ENCODE measurements at regions not wholly inside any gene's neighbourhood (a gene's known extent, or its start where the extent isn't known, plus 50 kb on each side); places are given as distances from the start of the nearest gene placed in this dataset.

DNA sequence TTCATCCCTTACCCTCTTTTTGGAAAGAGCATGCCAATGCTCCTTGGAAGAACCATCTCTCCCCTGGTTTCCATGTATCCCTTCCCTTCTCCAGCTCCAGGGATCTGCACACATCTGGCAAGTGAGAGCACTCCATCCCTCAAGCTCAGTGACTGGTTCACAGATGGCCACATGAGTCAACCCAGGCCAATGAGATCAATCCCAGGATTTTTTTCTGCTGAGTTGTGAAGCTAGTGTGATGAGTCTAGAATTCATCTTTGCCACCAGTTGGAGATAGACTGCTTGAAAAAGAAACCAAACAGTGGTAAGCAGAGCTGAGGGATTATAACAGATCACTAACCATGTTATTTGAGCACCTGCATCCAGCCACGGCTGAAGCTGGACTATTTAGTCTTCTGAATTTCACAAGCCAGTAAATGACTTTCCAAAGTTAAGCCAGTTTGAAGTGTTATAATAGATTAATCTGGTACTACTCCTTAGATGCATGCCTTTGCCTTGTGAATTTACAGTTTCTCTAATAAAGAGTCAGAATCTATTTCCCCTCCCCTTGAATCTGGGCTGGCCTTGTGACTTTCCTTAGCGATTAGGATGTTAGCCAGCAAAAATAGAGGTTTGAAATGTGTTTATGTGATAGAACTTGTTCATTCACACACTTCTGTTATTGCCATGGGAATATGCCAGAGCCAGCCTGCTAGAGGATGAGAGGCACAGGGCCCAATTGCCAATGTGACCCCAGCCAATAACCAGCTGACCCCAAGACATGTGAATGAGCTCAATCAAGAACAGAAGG, 159.8 kb downstream of the WNT5A start:
- Histone ChIP-seq H3K4me1 (ENCODE audit: control insufficient read depth, insufficient read depth, low read depth, low read length) (peaks cover 10% of the 10 kb centered on the region), H3K4me3 (ENCODE audit: insufficient read depth in 1 of 2, low read depth in 1 of 2, low read length in 2 of 2) (no peak overlapping the region), H2BK5ac (ENCODE audit: low read depth, low read length, poor library complexity, severe bottlenecking) (peak overlapping the region; percentile 74), H4K91ac (ENCODE audit: low read length) (no peak overlapping the region), H3K4me2 (ENCODE audit: low read length, poor library complexity, severe bottlenecking) (no peak overlapping the region), H2AK5ac (ENCODE audit: low read length, severe bottlenecking) (peak overlapping the region; percentile 47), H3K23ac (ENCODE audit: low read length in 2 of 2) (no peak overlapping the region), H3K79me1 (replicated peaks; ENCODE audit: low read length, poor library complexity, severe bottlenecking) (no peaks in the 10 kb centered on the region), H3K18ac (ENCODE audit: low read depth in 1 of 2, low read length in 2 of 2) (no peak overlapping the region), H3K14ac (ENCODE audit: low read length in 2 of 2) (no peak overlapping the region), H3K9me3 (ENCODE audit: control insufficient read depth, low read length) (no peaks in the 10 kb centered on the region), H3K36me3 (ENCODE audit: control insufficient read depth in 1 of 2, insufficient read depth in 2 of 2, low read depth in 1 of 2, low read length in 2 of 2) (no peaks in the 10 kb centered on the region), H2BK15ac (ENCODE audit: low read depth, poor library complexity, severe bottlenecking) (no peak overlapping the region), H4K8ac (ENCODE audit: low read length) (peak overlapping the region; percentile 5), H2BK12ac (ENCODE audit: low read length in 2 of 2) (peak overlapping the region in 1 of 2 experiments; percentile 46), H3K27ac (ENCODE audit: low read length, poor library complexity, severe bottlenecking) (no peak overlapping the region), H2AFZ (ENCODE audit: low read depth, low read length) (no peak overlapping the region), H3K4ac (ENCODE audit: low read depth in 1 of 2, low read length in 2 of 2) (no peak overlapping the region), H3K9ac (ENCODE audit: low read length) (no peak overlapping the region), H3K27me3 (ENCODE audit: control insufficient read depth in 1 of 2, insufficient read depth in 1 of 2, low read length in 2 of 2) (no peaks in the 10 kb centered on the region), H2BK120ac (ENCODE audit: low read depth, low read length) (no peak overlapping the region)
- WGBS: 57% methylated on average over 1 of the region's 2 CpGs
- peak; percentile 74 for DNase-seq

DNA sequence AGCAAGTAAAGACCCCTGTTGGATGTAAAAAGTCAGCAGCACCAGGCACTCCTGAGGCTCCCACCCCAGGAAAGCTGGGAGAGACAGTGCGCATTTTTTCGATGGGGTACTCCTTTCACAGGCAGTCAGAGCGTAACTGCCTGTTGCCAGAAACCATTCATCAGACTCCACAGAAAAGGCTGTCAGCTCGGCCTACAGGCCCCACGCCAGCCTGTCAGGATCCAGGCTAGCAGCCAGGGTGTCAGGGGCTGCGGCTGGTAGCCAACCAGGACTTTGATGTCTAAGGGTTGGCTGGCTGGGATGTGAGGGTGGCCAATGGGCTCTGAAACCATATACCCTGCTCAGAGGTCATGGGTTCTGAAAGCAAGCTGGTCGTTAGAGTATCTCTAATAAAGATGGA, 164.5 kb downstream of the WNT5A start:
- Histone ChIP-seq H3K79me1 (replicated peaks; ENCODE audit: low read length, poor library complexity, severe bottlenecking) (no peaks in the 10 kb centered on the region), H2BK15ac (ENCODE audit: low read depth, poor library complexity, severe bottlenecking) (no peak overlapping the region)

DNA sequence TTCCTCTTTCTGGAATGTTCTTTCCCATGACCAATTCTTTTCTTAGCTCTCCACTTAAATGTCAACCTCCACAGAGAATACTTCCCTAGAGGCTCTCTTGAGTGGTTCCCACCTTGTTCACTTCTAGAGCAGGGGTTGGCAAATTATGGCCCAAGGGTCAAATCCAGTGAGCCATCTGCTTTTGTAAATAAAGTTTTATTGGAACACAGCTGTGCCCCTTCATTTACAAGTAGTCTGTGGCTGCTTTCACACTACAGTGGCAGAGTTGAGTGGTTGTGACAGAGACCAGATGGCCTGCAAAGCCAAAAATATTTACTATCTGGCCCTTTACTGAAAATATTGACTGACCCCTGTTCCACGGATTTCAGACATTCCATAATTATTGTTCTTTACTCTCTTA, 166.2 kb downstream of the WNT5A start:
- Histone ChIP-seq H3K4me3 (ENCODE audit: insufficient read depth in 1 of 2, low read depth in 1 of 2, low read length in 2 of 2) (no peak overlapping the region), H3K9me3 (ENCODE audit: control insufficient read depth, low read length) (no peaks in the 10 kb centered on the region), H3K4me2 (ENCODE audit: low read length, poor library complexity, severe bottlenecking) (no peak overlapping the region), H3K4me1 (ENCODE audit: control insufficient read depth, insufficient read depth, low read depth, low read length) (no peaks in the 10 kb centered on the region), H2AFZ (ENCODE audit: low read depth, low read length) (no peak overlapping the region), H3K79me1 (replicated peaks; ENCODE audit: low read length, poor library complexity, severe bottlenecking) (no peaks in the 10 kb centered on the region), H3K27me3 (ENCODE audit: control insufficient read depth in 1 of 2, insufficient read depth in 1 of 2, low read length in 2 of 2) (no peaks in the 10 kb centered on the region), H4K91ac (ENCODE audit: low read length) (no peak overlapping the region), H3K14ac (ENCODE audit: low read length in 2 of 2) (no peak overlapping the region), H3K18ac (ENCODE audit: low read depth in 1 of 2, low read length in 2 of 2) (no peak overlapping the region), H2BK120ac (ENCODE audit: low read depth, low read length) (no peak overlapping the region), H3K23ac (ENCODE audit: low read length in 2 of 2) (no peak overlapping the region), H2BK5ac (ENCODE audit: low read depth, low read length, poor library complexity, severe bottlenecking) (no peak overlapping the region), H3K36me3 (ENCODE audit: control insufficient read depth in 1 of 2, insufficient read depth in 2 of 2, low read depth in 1 of 2, low read length in 2 of 2) (no peaks in the 10 kb centered on the region), H4K8ac (ENCODE audit: low read length) (no peak overlapping the region), H3K9ac (ENCODE audit: low read length) (no peak overlapping the region), H3K4ac (ENCODE audit: low read depth in 1 of 2, low read length in 2 of 2) (no peak overlapping the region), H2BK12ac (ENCODE audit: low read length in 2 of 2) (no peak overlapping the region), H2AK5ac (ENCODE audit: low read length, severe bottlenecking) (no peak overlapping the region), H3K27ac (ENCODE audit: low read length, poor library complexity, severe bottlenecking) (no peak overlapping the region), H2BK15ac (ENCODE audit: low read depth, poor library complexity, severe bottlenecking) (no peak overlapping the region)
- peak; percentile 49 for DNase-seq
- WGBS: 50% methylated on average over 1 of the region's 1 CpG

More for the DNA sequence above, 164.5 kb downstream of the WNT5A start:
- Histone ChIP-seq H2AK5ac (ENCODE audit: low read length, severe bottlenecking) (no peak overlapping the region), H2BK5ac (ENCODE audit: low read depth, low read length, poor library complexity, severe bottlenecking) (no peak overlapping the region), H2AFZ (ENCODE audit: low read depth, low read length) (peak overlapping the region; percentile 23), H3K4ac (ENCODE audit: low read depth in 1 of 2, low read length in 2 of 2) (no peak overlapping the region), H4K8ac (ENCODE audit: low read length) (no peak overlapping the region), H2BK120ac (ENCODE audit: low read depth, low read length) (no peak overlapping the region), H3K9ac (ENCODE audit: low read length) (no peak overlapping the region), H3K4me3 (ENCODE audit: insufficient read depth in 1 of 2, low read depth in 1 of 2, low read length in 2 of 2) (no peak overlapping the region), H3K4me2 (ENCODE audit: low read length, poor library complexity, severe bottlenecking) (no peak overlapping the region), H3K36me3 (ENCODE audit: control insufficient read depth in 1 of 2, insufficient read depth in 2 of 2, low read depth in 1 of 2, low read length in 2 of 2) (no peaks in the 10 kb centered on the region), H4K91ac (ENCODE audit: low read length) (no peak overlapping the region), H2BK12ac (ENCODE audit: low read length in 2 of 2) (peak overlapping the region in 1 of 2 experiments; percentile 29), H3K27me3 (ENCODE audit: control insufficient read depth in 1 of 2, insufficient read depth in 1 of 2, low read length in 2 of 2) (no peaks in the 10 kb centered on the region), H3K23ac (ENCODE audit: low read length in 2 of 2) (no peak overlapping the region), H3K9me3 (ENCODE audit: control insufficient read depth, low read length) (no peaks in the 10 kb centered on the region), H3K27ac (ENCODE audit: low read length, poor library complexity, severe bottlenecking) (no peak overlapping the region), H3K14ac (ENCODE audit: low read length in 2 of 2) (no peak overlapping the region), H3K18ac (ENCODE audit: low read depth in 1 of 2, low read length in 2 of 2) (peak overlapping the region in 1 of 2 experiments; percentile 11), H3K4me1 (ENCODE audit: control insufficient read depth, insufficient read depth, low read depth, low read length) (peaks cover 2% of the 10 kb centered on the region)
- WGBS: 87% methylated on average over 6 of the region's 7 CpGs
- no peak for DNase-seq

DNA sequence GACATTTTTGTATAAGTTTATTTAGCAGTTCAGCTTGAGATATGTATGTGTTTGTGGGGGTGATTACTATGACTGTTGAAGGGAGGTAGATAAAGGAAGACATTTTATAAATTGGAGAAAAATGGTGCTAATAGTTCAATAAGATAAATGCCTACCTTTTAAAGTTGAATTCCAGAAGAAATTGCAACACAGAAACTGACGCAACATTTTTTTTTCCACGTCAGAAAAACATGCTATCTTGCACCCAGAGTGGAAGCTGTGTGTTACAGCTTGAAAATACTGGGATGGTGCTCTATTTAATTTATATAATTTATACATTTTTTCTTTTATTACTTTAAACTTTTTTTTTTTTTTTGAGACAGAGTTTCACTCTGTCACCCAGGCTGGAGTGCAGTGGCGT, 171.7 kb downstream of the WNT5A start:
- H3K14ac ChIP-seq (ENCODE audit: low read length in 2 of 2): no peak overlapping the region
- no peak overlapping the region for H3K4ac ChIP-seq (ENCODE audit: low read depth in 1 of 2, low read length in 2 of 2)
- no peaks in the 10 kb centered on the region for H3K27me3 ChIP-seq (ENCODE audit: control insufficient read depth in 1 of 2, insufficient read depth in 1 of 2, low read length in 2 of 2)

More for the DNA sequence above, 171.7 kb downstream of the WNT5A start:
- Histone ChIP-seq H3K27ac (ENCODE audit: low read length, poor library complexity, severe bottlenecking) (no peak overlapping the region), H2BK15ac (ENCODE audit: low read depth, poor library complexity, severe bottlenecking) (no peak overlapping the region), H4K91ac (ENCODE audit: low read length) (no peak overlapping the region), H2BK120ac (ENCODE audit: low read depth, low read length) (no peak overlapping the region), H3K23ac (ENCODE audit: low read length in 2 of 2) (no peak overlapping the region), H3K9ac (ENCODE audit: low read length) (no peak overlapping the region), H4K8ac (ENCODE audit: low read length) (no peak overlapping the region), H2BK12ac (ENCODE audit: low read length in 2 of 2) (no peak overlapping the region), H3K79me1 (replicated peaks; ENCODE audit: low read length, poor library complexity, severe bottlenecking) (no peaks in the 10 kb centered on the region), H3K18ac (ENCODE audit: low read depth in 1 of 2, low read length in 2 of 2) (no peak overlapping the region), H3K9me3 (ENCODE audit: control insufficient read depth, low read length) (no peaks in the 10 kb centered on the region), H3K4me3 (ENCODE audit: insufficient read depth in 1 of 2, low read depth in 1 of 2, low read length in 2 of 2) (no peak overlapping the region), H2AK5ac (ENCODE audit: low read length, severe bottlenecking) (no peak overlapping the region), H2BK5ac (ENCODE audit: low read depth, low read length, poor library complexity, severe bottlenecking) (no peak overlapping the region), H2AFZ (ENCODE audit: low read depth, low read length) (no peak overlapping the region), H3K36me3 (ENCODE audit: control insufficient read depth in 1 of 2, insufficient read depth in 2 of 2, low read depth in 1 of 2, low read length in 2 of 2) (no peaks in the 10 kb centered on the region), H3K4me1 (ENCODE audit: control insufficient read depth, insufficient read depth, low read depth, low read length) (no peaks in the 10 kb centered on the region), H3K4me2 (ENCODE audit: low read length, poor library complexity, severe bottlenecking) (no peak overlapping the region)
- WGBS: 0% methylated on average over 1 of the region's 3 CpGs
- no peak for DNase-seq

Measured in mesenchymal stem cell (in vitro differentiated cells and primary cell).